Upper lobe of left lung (tissue), 4 donors: ENCODE measurements at regions not wholly inside any gene's neighbourhood (a gene's known extent, or its start where the extent isn't known, plus 50 kb on each side); places are given as distances from the start of the nearest gene placed in this dataset.

Experiments used
- CTCF ChIP-seq, 6 experiments: fragments of 450-650 bp in 4 of 6; fragments of 200-600 bp in 2 of 6; sonication (generic) in 2 of 6; IDR thresholded peaks; one replicate each; pipeline ENCODE4 v1.5.1; 2016 to 2019; ENCODE audit warnings: antibody characterized with exemption in 6 of 6
- EP300 ChIP-seq, 4 donors: sonication (generic); formaldehyde crosslinking; IDR thresholded peaks; one replicate each; pipeline ENCODE4 v1.5.1; 2017; ENCODE audit warnings: antibody characterized with exemption in 4 of 4, control low read depth in 2 of 4
- POLR2A ChIP-seq, 4 donors: fragments of 450-650 bp; IDR thresholded peaks; one replicate each; pipeline ENCODE4 v1.5.1; 2016 to 2017; ENCODE audit warnings: antibody characterized with exemption in 4 of 4, mild to moderate bottlenecking in 2 of 4
- POLR2AphosphoS5 ChIP-seq, 2 donors: sonication (generic); formaldehyde crosslinking; IDR thresholded peaks; one replicate each; pipeline ENCODE4 v1.5.1; 2017; ENCODE audit warnings: antibody characterized with exemption in 2 of 2

- TF ChIP-seq POLR2AphosphoS5 (IDR thresholded peaks at IDR 0.05) (no peak), CTCF (IDR thresholded peaks at IDR 0.05) (no peak), POLR2A (IDR thresholded peaks at IDR 0.05) (no peak), EP300 (IDR thresholded peaks at IDR 0.05) (no peak)
These were observed 192.8 kb downstream of the CCNG2 start for GRCh38 chr4:77349796-77350195.
